ENCODE measurements at regions not wholly inside any gene's neighbourhood (a gene's known extent, or its start where the extent isn't known, plus 50 kb on each side); places are given as distances from the start of the nearest gene placed in this dataset.
"Not testable (repeated sequence)": the region's sequence is repeated elsewhere in the genome, so short reads cannot be mapped to it uniquely, and the experiment has no call there.

GRCh38 chr9:42282531-42283178 lies 99.2 kb downstream of the SPATA31A6 start:
- H4K8ac ChIP-seq (ENCODE audit: extremely low read depth, insufficient read depth, low read length); H3K18ac ChIP-seq (ENCODE audit: extremely low read depth, low read length); H2BK120ac ChIP-seq (replicated peaks; ENCODE audit: low read depth, low read length); H3K27ac ChIP-seq (ENCODE audit: low read depth, low read length); H3K9ac ChIP-seq (replicated peaks in 1 of 4; ENCODE audit: extremely low read depth in 1 of 4, low read depth in 3 of 4, low read length in 3 of 4); H3K4me3 ChIP-seq (ENCODE audit: extremely low read depth in 1 of 4, insufficient read depth in 2 of 4, low read depth in 3 of 4, low read length in 4 of 4); CTCF ChIA-PET (ENCODE audit: partially characterized antibody); H3K79me2 ChIP-seq (ENCODE audit: control insufficient read depth in 1 of 2, insufficient read depth in 2 of 2, low read length in 2 of 2); H2AFZ ChIP-seq (ENCODE audit: low read length); H2AK5ac ChIP-seq (ENCODE audit: low read depth, low read length); H3K36me3 ChIP-seq (ENCODE audit: control insufficient read depth in 2 of 4, insufficient read depth in 4 of 4, low read length in 3 of 4); H4K5ac ChIP-seq (ENCODE audit: insufficient read length, low read depth, low read length); H4K91ac ChIP-seq (replicated peaks; ENCODE audit: insufficient read length, low read length); POLR2A ChIA-PET (ENCODE audit: partially characterized antibody); DNase-seq (ENCODE audit: low read depth in 1 of 2, low spot score in 2 of 2); H3K14ac ChIP-seq (ENCODE audit: insufficient read length); H3K56ac ChIP-seq (replicated peaks; ENCODE audit: insufficient read length, low read depth, low read length); H3K79me1 ChIP-seq (ENCODE audit: low read depth, low read length); H3K4me1 ChIP-seq (replicated peaks in 1 of 4; ENCODE audit: control insufficient read depth in 3 of 4, insufficient read depth in 4 of 4, low read length in 3 of 4); H2BK12ac ChIP-seq (ENCODE audit: low read depth, low read length); H3K4ac ChIP-seq (replicated peaks; ENCODE audit: insufficient read length, low read depth, low read length); H3K4me2 ChIP-seq (ENCODE audit: insufficient read depth in 1 of 2, low read depth in 2 of 2, low read length in 2 of 2); H3K23me2 ChIP-seq (ENCODE audit: low read depth, low read length); H4K20me1 ChIP-seq (replicated peaks in 1 of 2; ENCODE audit: control insufficient read depth in 1 of 2, insufficient read depth in 2 of 2, low read length in 2 of 2); H2BK20ac ChIP-seq (ENCODE audit: low read length); H3K23ac ChIP-seq (ENCODE audit: insufficient read length); H2BK15ac ChIP-seq (ENCODE audit: low read length); FAIRE-seq; H2BK5ac ChIP-seq (ENCODE audit: low read depth, low read length); H3K27me3 ChIP-seq (replicated peaks in 1 of 4; ENCODE audit: control insufficient read depth in 3 of 4, extremely low read depth in 1 of 4, insufficient read depth in 3 of 4, low read length in 3 of 4); H3K9me3 ChIP-seq (ENCODE audit: insufficient read depth in 2 of 2, low read depth in 1 of 2, low read length in 1 of 2): not testable (repeated sequence)
- 87% methylated on average over 7 of the region's 7 CpGs; no CpG with 5 or more reads in 1 of the 2 experiments for WGBS, 2 experiments (ENCODE audit: extremely low coverage in 1 of 2, insufficient coverage in 1 of 2, insufficient read length in 1 of 2, insufficient replicate concordance in 2 of 2, low coverage in 1 of 2, low lambda C conversion rate in 2 of 2, missing lambda C conversion rate in 1 of 2)

- CTCF ChIA-PET (ENCODE audit: partially characterized antibody); H4K20me1 ChIP-seq (replicated peaks in 1 of 2; ENCODE audit: control insufficient read depth in 1 of 2, insufficient read depth in 2 of 2, low read length in 2 of 2); H2BK5ac ChIP-seq (ENCODE audit: low read depth, low read length); H2AK5ac ChIP-seq (ENCODE audit: low read depth, low read length); H3K4me2 ChIP-seq (ENCODE audit: insufficient read depth in 1 of 2, low read depth in 2 of 2, low read length in 2 of 2); H2BK20ac ChIP-seq (ENCODE audit: low read length); H2AFZ ChIP-seq (ENCODE audit: low read length); H3K4ac ChIP-seq (replicated peaks; ENCODE audit: insufficient read length, low read depth, low read length); H2BK15ac ChIP-seq (ENCODE audit: low read length); H3K4me3 ChIP-seq (ENCODE audit: extremely low read depth in 1 of 4, insufficient read depth in 2 of 4, low read depth in 3 of 4, low read length in 4 of 4); H3K18ac ChIP-seq (ENCODE audit: extremely low read depth, low read length); H3K79me1 ChIP-seq (ENCODE audit: low read depth, low read length); POLR2A ChIA-PET (ENCODE audit: partially characterized antibody); H3K27me3 ChIP-seq (replicated peaks in 1 of 4; ENCODE audit: control insufficient read depth in 3 of 4, extremely low read depth in 1 of 4, insufficient read depth in 3 of 4, low read length in 3 of 4); FAIRE-seq; DNase-seq (ENCODE audit: low read depth in 1 of 2, low spot score in 2 of 2); H3K56ac ChIP-seq (replicated peaks; ENCODE audit: insufficient read length, low read depth, low read length); H3K23me2 ChIP-seq (ENCODE audit: low read depth, low read length); H3K14ac ChIP-seq (ENCODE audit: insufficient read length); H3K4me1 ChIP-seq (replicated peaks in 1 of 4; ENCODE audit: control insufficient read depth in 3 of 4, insufficient read depth in 4 of 4, low read length in 3 of 4); H3K79me2 ChIP-seq (ENCODE audit: control insufficient read depth in 1 of 2, insufficient read depth in 2 of 2, low read length in 2 of 2); H3K9me3 ChIP-seq (ENCODE audit: insufficient read depth in 2 of 2, low read depth in 1 of 2, low read length in 1 of 2); H2BK120ac ChIP-seq (replicated peaks; ENCODE audit: low read depth, low read length); H2BK12ac ChIP-seq (ENCODE audit: low read depth, low read length); H3K36me3 ChIP-seq (ENCODE audit: control insufficient read depth in 2 of 4, insufficient read depth in 4 of 4, low read length in 3 of 4); H3K23ac ChIP-seq (ENCODE audit: insufficient read length); H4K8ac ChIP-seq (ENCODE audit: extremely low read depth, insufficient read depth, low read length); H4K91ac ChIP-seq (replicated peaks; ENCODE audit: insufficient read length, low read length); H3K9ac ChIP-seq (replicated peaks in 1 of 4; ENCODE audit: extremely low read depth in 1 of 4, low read depth in 3 of 4, low read length in 3 of 4); H3K27ac ChIP-seq (ENCODE audit: low read depth, low read length); H4K5ac ChIP-seq (ENCODE audit: insufficient read length, low read depth, low read length): not testable (repeated sequence)
- 88% methylated on average over 2 of the region's 2 CpGs; no CpG with 5 or more reads in 1 of the 2 experiments for WGBS, 2 experiments (ENCODE audit: extremely low coverage in 1 of 2, insufficient coverage in 1 of 2, insufficient read length in 1 of 2, insufficient replicate concordance in 2 of 2, low coverage in 1 of 2, low lambda C conversion rate in 2 of 2, missing lambda C conversion rate in 1 of 2)
These were observed 99.7 kb downstream of the SPATA31A6 start for GRCh38 chr9:42283179-42283543.
